ENCODE measurements at regions not wholly inside any gene's neighbourhood (a gene's known extent, or its start where the extent isn't known, plus 50 kb on each side); places are given as distances from the start of the nearest gene placed in this dataset.

- TF ChIP-seq POLR2AphosphoS5 (IDR thresholded peaks at IDR 0.05), result peak in 1 of 3 donors; percentile 59
- TF ChIP-seq, protein P1, sequence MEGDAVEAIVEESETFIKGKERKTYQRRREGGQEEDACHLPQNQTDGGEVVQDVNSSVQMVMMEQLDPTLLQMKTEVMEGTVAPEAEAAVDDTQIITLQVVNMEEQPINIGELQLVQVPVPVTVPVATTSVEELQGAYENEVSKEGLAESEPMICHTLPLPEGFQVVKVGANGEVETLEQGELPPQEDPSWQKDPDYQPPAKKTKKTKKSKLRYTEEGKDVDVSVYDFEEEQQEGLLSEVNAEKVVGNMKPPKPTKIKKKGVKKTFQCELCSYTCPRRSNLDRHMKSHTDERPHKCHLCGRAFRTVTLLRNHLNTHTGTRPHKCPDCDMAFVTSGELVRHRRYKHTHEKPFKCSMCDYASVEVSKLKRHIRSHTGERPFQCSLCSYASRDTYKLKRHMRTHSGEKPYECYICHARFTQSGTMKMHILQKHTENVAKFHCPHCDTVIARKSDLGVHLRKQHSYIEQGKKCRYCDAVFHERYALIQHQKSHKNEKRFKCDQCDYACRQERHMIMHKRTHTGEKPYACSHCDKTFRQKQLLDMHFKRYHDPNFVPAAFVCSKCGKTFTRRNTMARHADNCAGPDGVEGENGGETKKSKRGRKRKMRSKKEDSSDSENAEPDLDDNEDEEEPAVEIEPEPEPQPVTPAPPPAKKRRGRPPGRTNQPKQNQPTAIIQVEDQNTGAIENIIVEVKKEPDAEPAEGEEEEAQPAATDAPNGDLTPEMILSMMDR (IDR thresholded peaks at IDR 0.05), result no peak
- TF ChIP-seq POLR2A (IDR thresholded peaks at IDR 0.05), result no peak
Observed at GRCh38 chr4:55269995-55270394, 76.0 kb upstream of the SRD5A3 start.
